ENCODE measurements at regions not wholly inside any gene's neighbourhood (a gene's known extent, or its start where the extent isn't known, plus 50 kb on each side); places are given as distances from the start of the nearest gene placed in this dataset.

- TF ChIP-seq EP300 (IDR thresholded peaks at IDR 0.05) (no peak), CTCF (IDR thresholded peaks at IDR 0.05) (no peak), POLR2A (IDR thresholded peaks at IDR 0.05) (no peak)
Measured at GRCh38 chr6:18785810-18786490, 398.8 kb downstream of the RNF144B start.
